ENCODE measurements at regions not wholly inside any gene's neighbourhood (a gene's known extent, or its start where the extent isn't known, plus 50 kb on each side); places are given as distances from the start of the nearest gene placed in this dataset.
A peak's percentile ranks its signal among the peaks of the same experiment; 100 is the strongest.

DNA sequence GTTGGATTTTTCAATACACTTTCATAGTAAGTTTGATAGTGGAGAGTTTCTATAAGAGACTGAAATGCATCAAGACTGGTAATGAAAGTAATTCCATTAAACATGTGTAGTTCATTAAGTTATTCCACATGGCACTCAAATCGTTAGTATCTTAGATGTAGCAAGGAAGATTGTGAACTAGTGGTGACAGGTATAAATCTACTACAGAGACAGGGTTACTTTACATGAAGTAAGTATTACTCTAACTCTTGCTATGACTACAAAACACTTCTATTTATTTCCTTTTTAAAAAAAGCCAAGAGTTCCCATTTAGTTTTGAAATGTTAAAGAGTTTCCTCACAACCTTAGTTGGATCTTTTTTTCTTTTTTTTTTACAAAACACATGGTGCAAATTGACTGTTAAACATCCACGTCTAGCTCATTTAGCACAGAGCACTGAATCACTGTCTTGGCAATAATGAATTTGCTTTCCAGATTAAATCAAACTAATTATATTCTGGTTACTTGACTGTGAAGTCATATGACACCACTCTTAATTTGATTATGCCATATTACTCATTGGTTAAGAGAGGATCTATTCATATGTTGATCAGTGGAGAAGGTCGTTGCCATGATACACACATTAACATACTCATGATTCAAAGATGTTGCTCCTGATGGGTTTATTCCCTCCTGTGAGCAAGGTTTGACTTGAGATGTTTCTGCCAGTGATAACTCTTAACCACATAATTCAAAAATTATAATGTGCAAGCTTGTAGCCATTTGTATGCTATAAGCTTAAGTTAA, 644.8 kb downstream of the EFNA5 start:
- H2AFZ ChIP-seq (ENCODE audit: low read depth, low read length) = no peak overlapping the region
- H3K4me1 ChIP-seq (ENCODE audit: low read length) = peaks cover 21% of the 10 kb centered on the region
- H3K9me3 ChIP-seq (ENCODE audit: insufficient read depth, low read length) = no peaks in the 10 kb centered on the region
- H3K4me2 ChIP-seq (ENCODE audit: low read length) = no peak overlapping the region
- H3K4me3 ChIP-seq (ENCODE audit: low read length) = no peak overlapping the region
- no peaks in the 10 kb centered on the region for H4K20me1 ChIP-seq (ENCODE audit: insufficient read depth, low read length)
- TF ChIP-seq, protein P1, sequence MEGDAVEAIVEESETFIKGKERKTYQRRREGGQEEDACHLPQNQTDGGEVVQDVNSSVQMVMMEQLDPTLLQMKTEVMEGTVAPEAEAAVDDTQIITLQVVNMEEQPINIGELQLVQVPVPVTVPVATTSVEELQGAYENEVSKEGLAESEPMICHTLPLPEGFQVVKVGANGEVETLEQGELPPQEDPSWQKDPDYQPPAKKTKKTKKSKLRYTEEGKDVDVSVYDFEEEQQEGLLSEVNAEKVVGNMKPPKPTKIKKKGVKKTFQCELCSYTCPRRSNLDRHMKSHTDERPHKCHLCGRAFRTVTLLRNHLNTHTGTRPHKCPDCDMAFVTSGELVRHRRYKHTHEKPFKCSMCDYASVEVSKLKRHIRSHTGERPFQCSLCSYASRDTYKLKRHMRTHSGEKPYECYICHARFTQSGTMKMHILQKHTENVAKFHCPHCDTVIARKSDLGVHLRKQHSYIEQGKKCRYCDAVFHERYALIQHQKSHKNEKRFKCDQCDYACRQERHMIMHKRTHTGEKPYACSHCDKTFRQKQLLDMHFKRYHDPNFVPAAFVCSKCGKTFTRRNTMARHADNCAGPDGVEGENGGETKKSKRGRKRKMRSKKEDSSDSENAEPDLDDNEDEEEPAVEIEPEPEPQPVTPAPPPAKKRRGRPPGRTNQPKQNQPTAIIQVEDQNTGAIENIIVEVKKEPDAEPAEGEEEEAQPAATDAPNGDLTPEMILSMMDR (IDR thresholded peaks at IDR 0.05; ENCODE audit: low read depth, low read length) = no peak
- TF ChIP-seq EZH2phosphoT487 (IDR thresholded peaks at IDR 0.05; ENCODE audit: low read depth) = no peak
- H3K27ac ChIP-seq (ENCODE audit: low read length) = no peak overlapping the region
- H3K79me2 ChIP-seq (ENCODE audit: low read length) = no peaks in the 10 kb centered on the region
- no peaks in the 10 kb centered on the region for H3K36me3 ChIP-seq (replicated peaks; ENCODE audit: low read depth, low read length)
- H3K9ac ChIP-seq (ENCODE audit: low read length) = no peak overlapping the region
- no peaks in the 10 kb centered on the region for H3K27me3 ChIP-seq (ENCODE audit: low read depth, low read length)

DNA sequence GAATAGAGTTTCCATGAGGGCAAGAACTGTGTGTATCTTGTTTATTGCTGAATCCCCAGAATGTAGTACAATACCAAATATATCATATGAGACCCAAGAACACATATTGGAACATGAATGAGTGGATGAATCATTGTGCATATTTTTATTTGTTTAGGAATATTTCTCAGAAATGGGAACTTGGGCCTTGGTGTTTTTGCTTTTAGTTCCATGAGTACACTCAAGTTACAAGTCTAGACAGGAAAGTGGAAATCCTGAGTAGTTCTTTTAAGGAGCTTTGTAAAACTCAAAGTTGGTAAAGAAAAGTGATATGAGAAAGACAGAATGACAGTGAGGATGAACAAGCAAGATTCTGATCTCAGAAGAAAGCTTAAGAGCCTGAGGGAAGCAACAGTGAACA, 647.0 kb downstream of the EFNA5 start:
- no peak overlapping the region for H3K4me2 ChIP-seq (ENCODE audit: low read length)
- no peak for TF ChIP-seq EZH2phosphoT487 (IDR thresholded peaks at IDR 0.05; ENCODE audit: low read depth)
- H3K36me3 ChIP-seq (replicated peaks; ENCODE audit: low read depth, low read length) = no peaks in the 10 kb centered on the region
- no peak overlapping the region for H3K4me3 ChIP-seq (ENCODE audit: low read length)
- no peaks in the 10 kb centered on the region for H3K9me3 ChIP-seq (ENCODE audit: insufficient read depth, low read length)
- peaks cover 26% of the 10 kb centered on the region for H3K4me1 ChIP-seq (ENCODE audit: low read length)
- no peaks in the 10 kb centered on the region for H3K79me2 ChIP-seq (ENCODE audit: low read length)
- no peak overlapping the region for H3K27ac ChIP-seq (ENCODE audit: low read length)
- H3K9ac ChIP-seq (ENCODE audit: low read length) = no peak overlapping the region
- H3K27me3 ChIP-seq (ENCODE audit: low read depth, low read length) = no peaks in the 10 kb centered on the region
- H2AFZ ChIP-seq (ENCODE audit: low read depth, low read length) = no peak overlapping the region
- H4K20me1 ChIP-seq (ENCODE audit: insufficient read depth, low read length) = no peaks in the 10 kb centered on the region

DNA sequence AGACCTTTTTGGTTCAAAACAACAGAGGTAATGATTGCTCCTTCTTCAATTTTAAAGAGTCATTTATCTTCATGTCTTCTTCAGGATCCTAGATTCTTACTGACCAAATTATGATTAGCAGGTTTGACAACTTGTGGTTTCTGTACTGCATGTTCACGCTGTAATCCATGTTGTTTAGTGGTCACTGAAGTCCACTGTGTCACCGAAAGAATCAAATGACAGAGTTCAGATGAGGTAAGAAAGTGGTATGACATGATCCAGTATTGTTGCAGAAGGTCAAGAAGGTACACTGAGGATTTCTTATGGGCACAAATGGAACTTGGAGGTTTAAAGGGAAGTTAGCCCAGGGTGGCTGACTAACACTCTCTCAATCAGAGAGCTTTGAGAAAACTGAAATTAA, 649.2 kb downstream of the EFNA5 start:
- no peak overlapping the region for H3K9ac ChIP-seq (ENCODE audit: low read length)
- H3K4me3 ChIP-seq (ENCODE audit: low read length) = no peak overlapping the region
- H3K4me2 ChIP-seq (ENCODE audit: low read length) = no peak overlapping the region
- no peaks in the 10 kb centered on the region for H3K79me2 ChIP-seq (ENCODE audit: low read length)
- TF ChIP-seq, protein P1 (IDR thresholded peaks at IDR 0.05; ENCODE audit: low read depth, low read length) = no peak
- TF ChIP-seq EZH2phosphoT487 (IDR thresholded peaks at IDR 0.05; ENCODE audit: low read depth) = no peak
- no peaks in the 10 kb centered on the region for H3K9me3 ChIP-seq (ENCODE audit: insufficient read depth, low read length)
- H4K20me1 ChIP-seq (ENCODE audit: insufficient read depth, low read length) = no peaks in the 10 kb centered on the region
- no peak overlapping the region for H2AFZ ChIP-seq (ENCODE audit: low read depth, low read length)
- H3K36me3 ChIP-seq (replicated peaks; ENCODE audit: low read depth, low read length) = no peaks in the 10 kb centered on the region
- H3K27me3 ChIP-seq (ENCODE audit: low read depth, low read length) = no peaks in the 10 kb centered on the region
- no peak overlapping the region for H3K27ac ChIP-seq (ENCODE audit: low read length)
- H3K4me1 ChIP-seq (ENCODE audit: low read length) = peaks cover 24% of the 10 kb centered on the region

DNA sequence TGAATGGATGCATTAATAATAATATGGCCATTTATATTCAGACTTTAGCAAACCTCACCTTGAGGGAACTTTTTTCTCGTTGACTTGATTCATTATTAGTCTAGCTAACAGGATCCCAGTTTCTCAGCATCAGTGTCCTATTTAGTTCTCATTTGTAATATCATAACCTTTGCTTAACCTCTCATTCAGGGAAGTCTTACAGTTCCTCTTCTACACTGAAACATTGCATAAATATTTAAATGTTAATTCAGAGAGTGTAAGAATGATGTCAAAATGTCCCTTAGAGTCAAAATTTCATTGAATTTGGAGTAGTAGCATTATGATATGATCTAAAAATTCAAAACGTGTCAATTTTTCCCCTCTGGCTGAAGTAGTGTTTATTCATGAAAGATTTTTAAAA, 650.1 kb downstream of the EFNA5 start:
- peaks cover 23% of the 10 kb centered on the region for H3K4me1 ChIP-seq (ENCODE audit: low read length)
- H3K9ac ChIP-seq (ENCODE audit: low read length) = no peak overlapping the region
- TF ChIP-seq EZH2phosphoT487 (IDR thresholded peaks at IDR 0.05; ENCODE audit: low read depth) = no peak
- TF ChIP-seq, protein P1 (IDR thresholded peaks at IDR 0.05; ENCODE audit: low read depth, low read length) = no peak
- peak overlapping the region; percentile 34 for H3K4me2 ChIP-seq (ENCODE audit: low read length)
- no peak overlapping the region for H3K4me3 ChIP-seq (ENCODE audit: low read length)
- no peaks in the 10 kb centered on the region for H3K79me2 ChIP-seq (ENCODE audit: low read length)
- H3K27me3 ChIP-seq (ENCODE audit: low read depth, low read length) = no peaks in the 10 kb centered on the region
- no peaks in the 10 kb centered on the region for H3K36me3 ChIP-seq (replicated peaks; ENCODE audit: low read depth, low read length)
- H3K9me3 ChIP-seq (ENCODE audit: insufficient read depth, low read length) = no peaks in the 10 kb centered on the region
- no peaks in the 10 kb centered on the region for H4K20me1 ChIP-seq (ENCODE audit: insufficient read depth, low read length)
- no peak overlapping the region for H3K27ac ChIP-seq (ENCODE audit: low read length)
- no peak overlapping the region for H2AFZ ChIP-seq (ENCODE audit: low read depth, low read length)
